ENCODE measurements at regions not wholly inside any gene's neighbourhood (a gene's known extent, or its start where the extent isn't known, plus 50 kb on each side); places are given as distances from the start of the nearest gene placed in this dataset.

GRCh38 chr7:127304087-127304486, 51.3 kb upstream of the GRM8 start:
- no peaks in the 10 kb centered on the region for H3K79me2 ChIP-seq (ENCODE audit: insufficient read depth)
- H3K27ac ChIP-seq (ENCODE audit: low read depth in 2 of 2, low read length in 1 of 2), result no peak overlapping the region
- H2AFZ ChIP-seq (ENCODE audit: low read depth), result no peak overlapping the region
- H3K9ac ChIP-seq, result no peak overlapping the region
- no peak for DNase-seq
- no peaks in the 10 kb centered on the region for H3K4me1 ChIP-seq (ENCODE audit: control insufficient read depth in 1 of 2, insufficient read depth in 2 of 2, low read depth in 1 of 2, low read length in 1 of 2)
- no peaks in the 10 kb centered on the region for H3K36me3 ChIP-seq (replicated peaks in 1 of 2; ENCODE audit: control insufficient read depth in 1 of 2, insufficient read depth in 2 of 2, low read length in 1 of 2)
- H3F3A ChIP-seq (replicated peaks; ENCODE audit: insufficient read depth), result no peaks in the 10 kb centered on the region
- peak; percentile 19; the same call in 1 of the 2 replicates for TF ChIP-seq CTCF (IDR thresholded peaks at IDR 0.05)
- TF ChIP-seq JUND (IDR thresholded peaks at IDR 0.05), result no peak
- 45% methylated on average over 5 of the region's 5 CpGs for WGBS (ENCODE audit: low lambda C conversion rate)
- H3K9me3 ChIP-seq, result no peaks in the 10 kb centered on the region
- ChIA-PET POLR2A (no interaction called here), CTCF (interaction anchor here (0.6 to 2.6 kb wide), 8 partner anchors 11 to 499 kb away, joined by 3 to 7 read pairs (median 3); no protein-coding TSS in a partner anchor)
- H3K27me3 ChIP-seq (ENCODE audit: insufficient read depth), result no peaks in the 10 kb centered on the region
- 0 out of 2 replicates have a peak, but pooled peaks cover 4% of the 10 kb centered on the region for H3K9me2 ChIP-seq
- H3K4me3 ChIP-seq (ENCODE audit: low read depth in 2 of 2, low read length in 1 of 2), result no peak overlapping the region
- no peaks in the 10 kb centered on the region for H4K20me1 ChIP-seq (ENCODE audit: insufficient read depth)
- H3K4me2 ChIP-seq, result no peak overlapping the region

GRCh38 chr7:127303102-127303501, 50.4 kb upstream of the GRM8 start:
- Histone ChIP-seq H3F3A (replicated peaks; ENCODE audit: insufficient read depth) (no peaks in the 10 kb centered on the region), H3K4me2 (no peak overlapping the region), H3K79me2 (ENCODE audit: insufficient read depth) (no peaks in the 10 kb centered on the region), H3K9ac (no peak overlapping the region), H3K27ac (ENCODE audit: low read depth in 2 of 2, low read length in 1 of 2) (no peak overlapping the region), H3K4me1 (ENCODE audit: control insufficient read depth in 1 of 2, insufficient read depth in 2 of 2, low read depth in 1 of 2, low read length in 1 of 2) (no peaks in the 10 kb centered on the region), H3K9me2 (0 out of 2 replicates have a peak, but pooled peaks cover 4% of the 10 kb centered on the region), H3K9me3 (no peaks in the 10 kb centered on the region), H2AFZ (ENCODE audit: low read depth) (no peak overlapping the region), H3K36me3 (replicated peaks in 1 of 2; ENCODE audit: control insufficient read depth in 1 of 2, insufficient read depth in 2 of 2, low read length in 1 of 2) (no peaks in the 10 kb centered on the region), H3K4me3 (ENCODE audit: low read depth in 2 of 2, low read length in 1 of 2) (no peak overlapping the region), H4K20me1 (ENCODE audit: insufficient read depth) (no peaks in the 10 kb centered on the region), H3K27me3 (ENCODE audit: insufficient read depth) (no peaks in the 10 kb centered on the region)
- 28% methylated on average over 2 of the region's 2 CpGs for WGBS (ENCODE audit: low lambda C conversion rate)
- TF ChIP-seq IRF3 (IDR thresholded peaks at IDR 0.05; ENCODE audit: low read depth, low read length) (no peak), FOXM1 (IDR thresholded peaks at IDR 0.05; ENCODE audit: low read depth) (no peak), TCF12 (IDR thresholded peaks at IDR 0.05) (no peak), REST (IDR thresholded peaks at IDR 0.05; ENCODE audit: low read depth, low read length) (no peak)
- ChIA-PET POLR2A (no interaction called here), CTCF (interaction anchor here (0.9 to 2.6 kb wide), 3 partner anchors 10 to 57 kb away, joined by 3 to 7 read pairs (median 3); no protein-coding TSS in a partner anchor)
- DNase-seq, result no peak
